Loucy (cell line): ENCODE measurements at regions not wholly inside any gene's neighbourhood (a gene's known extent, or its start where the extent isn't known, plus 50 kb on each side); places are given as distances from the start of the nearest gene placed in this dataset.

Source experiments
- CTCF ChIP-seq: fragments of 200-600 bp; sonication (generic); conservative IDR thresholded peaks from 2 replicates; pipeline ENCODE4 v1.5.1; 2014; ENCODE audit warnings: mild to moderate bottlenecking, antibody characterized with exemption, low read length
- EZH2phosphoT487 ChIP-seq: fragments of 200-600 bp; IDR thresholded peaks from 2 replicates; pipeline ENCODE4 v1.6.1; 2018; ENCODE audit warnings: antibody characterized with exemption, mild to moderate bottlenecking, moderate library complexity, borderline replicate concordance

- TF ChIP-seq CTCF, result no peak
- TF ChIP-seq EZH2phosphoT487, result no peak
Measured at GRCh38 chr6:132188556-132189264, 212.6 kb downstream of the MOXD1 start.
